ENCODE measurements at regions not wholly inside any gene's neighbourhood (a gene's known extent, or its start where the extent isn't known, plus 50 kb on each side); places are given as distances from the start of the nearest gene placed in this dataset.

DNA sequence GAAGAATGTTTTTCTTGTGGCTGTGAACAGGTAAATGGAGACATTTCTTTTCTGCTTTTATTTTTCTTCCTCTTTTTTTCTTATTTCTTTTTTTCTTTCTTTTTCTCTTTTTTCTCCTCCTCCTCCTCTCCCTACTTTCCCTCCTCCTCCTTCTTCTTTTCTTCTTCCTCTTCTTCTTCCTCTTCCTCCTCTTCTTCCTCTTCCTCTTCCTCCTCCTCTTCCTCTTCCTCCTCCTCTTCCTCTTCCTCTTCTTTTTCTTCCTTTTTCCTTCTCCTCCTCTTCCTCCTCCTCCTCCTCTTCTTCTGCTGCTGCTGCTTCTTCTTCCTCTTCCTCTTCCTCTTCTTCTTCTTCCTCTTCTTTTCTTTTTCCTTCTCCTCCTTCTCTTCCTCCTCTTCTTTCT lies 65.3 kb upstream of the NTRK2 start:
- TF ChIP-seq CTCF (IDR thresholded peaks at IDR 0.05; ENCODE audit: low read depth, low read length) (no peak), POLR2A (IDR thresholded peaks at IDR 0.05; ENCODE audit: extremely low read depth, insufficient read length) (no peak), MYC (IDR thresholded peaks at IDR 0.05; ENCODE audit: low read depth, low read length) (no peak)
- TF ChIP-seq, protein P1, sequence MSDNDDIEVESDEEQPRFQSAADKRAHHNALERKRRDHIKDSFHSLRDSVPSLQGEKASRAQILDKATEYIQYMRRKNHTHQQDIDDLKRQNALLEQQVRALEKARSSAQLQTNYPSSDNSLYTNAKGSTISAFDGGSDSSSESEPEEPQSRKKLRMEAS (IDR thresholded peaks at IDR 0.05; ENCODE audit: low read depth, low read length): no peak
